NCI-H1694 treated with DMSO at 0.1 percent for 48 hours (cell line): ENCODE measurements at regions not wholly inside any gene's neighbourhood (a gene's known extent, or its start where the extent isn't known, plus 50 kb on each side); places are given as distances from the start of the nearest gene placed in this dataset.

ENCODE experiments used
- DNase-seq: peaks from one replicate; lab custom pipeline; 2025; lab: John Stamatoyannopoulos, UW

DNA sequence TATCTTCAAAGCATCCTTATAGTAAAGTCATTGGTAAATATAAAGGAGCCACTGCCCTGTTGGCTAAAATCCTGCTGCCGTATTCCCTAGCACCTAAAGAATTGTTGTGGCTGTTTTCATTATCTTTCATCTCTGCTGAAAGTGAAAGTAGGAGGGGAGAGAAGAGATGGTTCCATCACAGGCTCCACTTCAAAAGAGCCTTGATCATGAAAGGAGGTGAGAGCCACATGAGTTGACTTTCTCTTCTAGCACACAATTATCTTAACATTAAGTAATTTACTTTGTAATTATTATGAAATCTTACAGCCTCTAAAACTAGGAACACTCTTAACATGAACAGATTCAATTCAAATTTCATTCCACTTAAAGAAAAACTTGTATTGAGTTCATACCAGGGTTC, 1050.9 kb upstream of the LRRTM1 start:
- no peak for DNase-seq

DNA sequence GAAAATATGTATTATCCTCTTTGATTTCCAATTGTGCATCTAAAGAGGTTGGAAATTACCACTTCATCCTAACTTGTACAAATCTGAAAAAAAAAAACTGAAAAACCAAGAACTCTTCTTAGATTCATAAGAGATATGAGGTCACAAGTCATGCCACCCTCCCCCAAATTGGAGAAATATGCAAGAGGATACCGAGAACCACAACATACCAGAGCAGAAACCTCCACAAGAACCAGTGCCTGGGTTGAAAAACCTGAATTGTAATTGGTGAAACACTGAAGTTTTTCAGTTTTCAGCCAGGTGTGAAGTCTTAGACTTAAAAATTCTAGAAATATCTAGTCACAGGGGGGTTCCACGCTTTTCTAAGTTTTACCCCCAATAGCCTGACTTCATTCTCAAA, 1029.5 kb upstream of the LRRTM1 start:
- DNase-seq, result no peak

DNA sequence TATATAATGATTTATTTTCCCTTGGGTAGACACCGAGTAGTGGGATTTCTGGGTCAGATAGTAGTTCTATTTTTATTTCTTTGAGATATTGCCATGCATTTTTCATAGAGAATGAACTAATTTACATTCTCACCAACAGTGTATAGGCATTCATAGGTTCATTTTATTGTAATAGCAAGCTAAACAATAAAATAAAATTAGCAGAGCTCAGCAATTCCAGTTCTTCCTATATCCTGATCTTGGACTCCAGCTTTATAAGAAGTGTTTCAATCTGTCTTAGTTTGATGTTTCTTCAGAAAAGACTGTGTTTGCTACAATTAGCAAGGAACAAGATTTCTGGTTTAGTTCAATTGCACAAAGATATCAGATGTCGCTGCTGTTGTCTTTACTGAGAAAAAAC, 1024.4 kb upstream of the LRRTM1 start:
- DNase-seq, result no peak

DNA sequence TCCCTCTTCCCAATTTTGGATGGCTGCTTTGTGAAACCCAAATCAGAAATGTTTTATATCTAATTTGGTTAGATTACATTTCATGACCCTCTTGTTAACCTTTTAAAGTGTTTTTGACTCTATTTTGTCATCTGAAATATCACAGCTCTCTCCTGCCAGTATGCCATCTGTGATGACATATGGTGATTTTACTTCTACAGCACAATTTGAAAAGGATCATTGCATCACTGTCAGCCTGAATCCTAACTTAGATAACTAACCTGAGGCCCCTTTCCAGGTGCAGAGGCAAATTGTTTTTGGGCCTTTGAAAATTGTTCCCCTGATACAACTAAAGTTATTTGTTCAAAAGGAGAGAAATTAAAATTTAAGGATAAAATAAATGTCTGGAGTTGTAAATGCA, 1023.4 kb upstream of the LRRTM1 start:
- DNase-seq, result peak; percentile 83

DNA sequence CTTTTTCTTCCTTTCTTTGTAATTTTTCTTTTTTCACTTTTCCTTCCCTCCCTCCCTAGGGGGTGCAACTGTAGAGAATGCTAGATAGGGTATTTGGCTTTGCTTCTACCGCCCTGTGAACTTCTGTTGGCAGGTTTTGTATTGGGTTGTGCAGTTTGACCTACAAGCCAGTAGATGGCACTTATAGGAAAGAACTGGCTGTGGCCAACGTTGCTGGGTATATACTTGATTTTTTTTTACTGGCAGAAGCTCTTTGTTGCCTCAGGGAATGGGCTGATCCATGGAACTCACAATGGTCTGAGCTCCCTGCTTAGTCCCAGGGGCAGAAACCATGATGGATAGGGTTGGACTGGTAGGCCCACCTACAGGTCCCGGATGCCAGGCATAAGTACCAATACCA, 1019.5 kb upstream of the LRRTM1 start:
- peak; percentile 26 for DNase-seq

DNA sequence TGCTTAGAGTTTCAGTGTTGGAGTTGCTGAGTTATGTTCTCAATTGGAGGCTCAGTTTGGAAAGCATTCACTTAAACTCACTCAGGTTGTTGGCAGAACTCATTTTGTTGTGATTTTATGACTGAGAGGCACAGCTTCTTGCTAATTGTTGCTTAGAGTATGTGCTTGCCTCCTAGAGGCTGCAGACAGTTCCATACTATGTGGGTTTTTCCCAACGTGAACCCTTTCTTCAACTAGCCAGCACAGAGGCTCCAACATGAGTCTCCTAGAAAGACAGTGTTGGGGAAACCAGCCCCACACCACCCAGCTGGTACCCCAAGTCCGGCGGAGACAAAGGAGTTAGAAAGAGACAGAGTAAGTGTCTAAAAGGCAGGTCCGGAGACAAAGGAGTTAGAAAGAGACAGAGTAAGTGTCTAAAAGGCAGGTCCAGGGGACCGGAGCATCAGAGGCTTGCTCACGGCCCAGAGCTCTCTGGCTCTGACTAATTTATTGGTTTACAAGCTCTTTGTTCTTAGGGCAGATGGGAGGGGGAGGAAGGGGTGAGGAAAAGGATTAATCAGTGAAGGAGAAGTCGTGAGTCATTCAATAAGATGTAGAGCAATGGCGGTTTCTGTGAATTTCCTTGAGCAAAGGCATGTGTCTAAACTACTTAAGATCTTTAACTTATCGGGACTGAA, 999.7 kb upstream of the LRRTM1 start:
- DNase-seq, result no peak

DNA sequence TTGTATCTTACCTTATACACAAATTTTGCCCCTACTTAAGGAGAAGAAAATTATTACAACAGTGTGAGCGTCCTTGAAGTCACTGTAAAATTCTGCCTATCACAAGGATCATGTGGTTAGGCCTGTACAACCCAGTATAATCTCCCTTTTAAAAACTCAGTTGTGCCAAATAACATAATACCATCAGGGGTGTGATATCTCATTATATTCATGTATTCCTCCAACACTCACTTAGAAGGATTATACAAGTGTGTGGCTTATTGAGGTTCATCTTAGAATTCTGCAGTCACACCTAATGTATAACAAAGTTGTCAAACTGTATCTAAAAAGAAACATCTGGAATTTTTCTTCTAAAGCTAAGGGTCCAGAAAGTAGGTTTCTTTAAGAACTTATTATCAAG, 998.8 kb upstream of the LRRTM1 start:
- no peak for DNase-seq

DNA sequence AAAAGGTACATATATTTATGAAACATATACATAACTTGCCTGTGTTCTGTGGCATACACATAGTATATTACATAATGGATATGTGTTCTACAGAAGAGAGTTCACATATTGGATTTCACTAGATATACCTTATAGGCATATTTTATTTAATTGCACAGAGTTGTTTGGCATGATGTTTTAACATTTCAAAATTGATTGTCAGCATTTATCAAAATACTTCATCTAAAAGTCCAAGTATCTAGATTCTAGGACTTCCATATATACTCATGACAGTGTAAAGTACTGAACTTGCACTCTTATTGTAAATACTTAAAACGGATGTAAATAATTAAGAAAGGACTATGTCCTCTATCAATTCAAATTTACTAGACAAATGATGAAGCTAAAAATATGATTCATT, 995.3 kb upstream of the LRRTM1 start:
- no peak for DNase-seq

DNA sequence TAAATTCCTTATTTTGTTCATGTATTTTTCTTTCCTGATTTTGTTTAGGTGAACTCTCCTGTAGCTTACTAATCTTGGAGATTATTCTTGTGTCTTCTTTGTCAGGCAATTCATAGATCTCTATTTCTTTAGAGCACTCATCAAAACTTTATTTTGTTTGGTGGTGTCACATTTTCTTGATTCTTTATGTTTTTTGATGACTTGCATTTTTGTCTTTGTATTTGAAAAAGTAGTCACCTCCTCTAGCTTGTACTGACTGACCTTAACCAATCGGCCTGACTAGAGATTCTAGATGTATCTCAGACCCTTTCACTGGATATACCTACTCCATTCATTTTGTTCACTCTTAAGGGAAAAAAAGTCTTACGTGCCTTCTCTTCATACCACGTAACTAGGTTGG, 986.3 kb upstream of the LRRTM1 start:
- DNase-seq, result no peak

DNA sequence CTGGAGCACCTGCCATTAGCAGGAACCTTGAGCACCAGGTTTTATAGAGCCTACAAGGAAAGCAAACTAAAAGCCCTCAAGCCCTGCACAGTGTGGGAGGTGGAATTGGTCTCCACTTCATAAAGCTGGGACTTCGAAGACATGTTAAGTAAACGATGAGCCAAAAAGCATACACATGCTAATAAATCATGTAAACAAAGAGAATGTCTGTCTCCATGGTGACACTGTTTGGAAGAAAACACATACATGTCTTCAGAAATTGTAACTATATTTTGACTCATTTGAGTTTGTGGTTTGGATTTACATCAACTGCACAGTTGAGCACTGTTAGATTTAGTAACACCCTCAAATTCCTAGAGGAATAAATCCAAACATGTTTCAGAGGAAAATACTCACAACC, 978.5 kb upstream of the LRRTM1 start:
- no peak for DNase-seq

DNA sequence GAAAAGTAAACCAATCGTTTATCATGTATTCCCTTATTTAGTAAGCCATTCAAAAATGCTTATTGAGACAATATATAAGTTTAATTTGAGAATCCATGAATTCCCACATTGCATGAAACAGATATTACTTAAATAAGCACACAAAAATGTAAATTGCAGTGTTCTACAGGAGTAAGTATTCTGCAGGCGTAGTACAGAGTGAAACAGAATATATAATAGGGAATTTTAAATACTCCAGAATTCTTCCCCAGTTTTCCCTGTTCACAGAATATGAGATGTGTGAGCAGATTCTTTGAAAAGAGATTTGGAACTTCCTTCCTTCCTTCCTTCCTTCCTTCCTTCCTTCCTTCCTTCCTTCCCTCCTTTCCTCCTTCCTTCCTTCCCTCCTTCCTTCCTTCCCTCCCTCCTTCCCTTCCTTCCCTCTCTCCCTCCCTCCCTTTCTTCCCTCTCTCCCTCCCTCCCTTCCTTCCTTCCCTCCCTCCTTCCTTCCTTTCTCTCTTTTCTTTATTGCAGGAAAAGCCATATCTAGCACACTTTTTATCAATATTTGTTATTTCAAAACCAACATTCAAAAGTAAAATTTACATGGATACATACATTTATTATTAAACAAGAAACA, 977.7 kb upstream of the LRRTM1 start:
- no peak for DNase-seq

DNA sequence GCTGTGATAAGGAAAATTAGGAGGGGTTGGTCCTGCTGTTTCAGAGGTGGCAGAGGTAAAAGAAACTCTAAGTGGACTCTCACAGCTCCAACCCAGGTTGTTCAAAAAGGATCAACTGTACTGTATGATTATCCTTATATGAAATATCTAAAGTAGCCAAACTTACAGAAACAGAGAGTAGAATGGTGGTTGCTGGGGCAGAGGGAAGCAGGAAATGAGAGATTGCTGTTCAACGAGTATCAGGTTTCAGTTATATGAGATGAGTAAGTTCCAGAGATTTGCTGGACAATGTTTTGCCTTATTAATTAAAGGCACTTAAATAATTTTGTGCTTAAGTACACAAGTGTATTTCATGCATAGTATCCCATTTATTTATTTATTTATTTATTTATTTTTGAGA, 972.0 kb upstream of the LRRTM1 start:
- DNase-seq, result no peak

DNA sequence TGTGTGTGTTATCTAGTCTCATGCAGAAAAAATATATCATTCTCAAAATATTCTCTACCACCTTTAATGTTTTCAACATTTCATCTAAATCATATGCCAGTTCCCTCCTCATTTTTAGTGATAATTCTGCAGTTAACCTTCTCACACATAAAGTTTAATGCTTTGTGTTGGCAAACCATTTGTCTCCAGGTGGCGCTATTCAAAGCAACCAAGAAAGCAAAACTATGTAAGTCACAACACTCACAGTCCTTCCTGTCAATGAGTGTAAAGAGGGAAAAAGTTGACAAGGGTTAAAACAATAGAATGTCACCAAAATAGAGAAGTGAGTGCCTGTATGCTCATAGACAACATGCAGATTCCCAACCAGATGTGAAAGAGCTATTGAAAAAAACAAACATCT, 961.6 kb upstream of the LRRTM1 start:
- DNase-seq, result no peak

DNA sequence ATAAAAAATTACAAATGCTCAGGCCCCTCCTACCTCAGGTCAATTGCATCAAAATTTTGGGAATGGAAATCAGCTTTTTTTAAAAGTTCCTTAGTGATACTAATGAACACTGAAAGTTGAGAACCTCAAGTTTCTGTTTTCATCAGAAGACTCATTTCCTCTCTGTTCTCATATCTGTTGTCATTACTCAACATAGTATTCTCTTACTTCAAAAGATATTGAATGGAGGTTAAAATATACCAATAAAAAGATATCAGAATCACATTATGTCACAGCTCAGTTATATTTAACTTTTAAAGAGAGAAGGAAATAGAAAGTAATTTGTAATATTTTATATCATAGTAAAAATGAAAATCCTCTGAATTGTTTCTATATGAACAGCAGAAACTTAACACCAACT, 959.4 kb upstream of the LRRTM1 start:
- no peak for DNase-seq

DNA sequence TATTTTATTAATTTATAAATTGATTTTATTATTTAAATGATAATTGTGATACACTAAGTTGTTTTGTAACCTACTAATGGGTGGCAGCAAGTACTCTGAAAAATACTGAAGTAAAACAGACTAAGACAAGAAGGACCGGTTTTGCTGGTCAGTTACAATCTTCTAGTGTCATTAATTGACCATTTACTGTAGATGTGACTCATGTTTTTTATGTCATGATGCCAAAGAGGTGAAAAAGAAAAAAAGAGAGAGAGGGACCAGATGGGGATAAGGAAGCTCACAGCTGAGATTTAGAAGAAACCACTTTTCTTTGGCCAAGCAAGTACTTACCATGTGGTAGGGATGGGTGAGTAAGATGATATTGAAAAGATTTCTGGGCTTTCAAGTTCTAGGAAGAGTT, 955.8 kb upstream of the LRRTM1 start:
- DNase-seq, result no peak

DNA sequence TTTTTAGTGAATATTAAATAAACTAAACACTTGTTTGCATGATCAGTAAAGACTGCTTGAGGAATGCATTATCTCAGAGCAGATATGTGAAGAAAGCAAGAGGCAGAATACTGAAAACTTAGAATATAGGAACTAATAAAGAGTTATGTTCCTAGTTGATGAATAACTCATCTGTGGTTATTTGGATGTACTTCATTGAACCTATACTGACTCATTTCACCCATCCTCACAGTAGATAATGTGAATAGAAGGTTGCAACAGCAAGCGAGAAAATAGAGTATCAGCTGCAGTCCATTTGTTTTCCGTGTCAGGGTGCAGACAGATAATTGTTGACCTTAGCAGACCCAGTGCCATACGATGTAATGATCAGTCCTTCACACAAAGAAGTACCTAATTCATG, 945.7 kb upstream of the LRRTM1 start:
- no peak for DNase-seq

DNA sequence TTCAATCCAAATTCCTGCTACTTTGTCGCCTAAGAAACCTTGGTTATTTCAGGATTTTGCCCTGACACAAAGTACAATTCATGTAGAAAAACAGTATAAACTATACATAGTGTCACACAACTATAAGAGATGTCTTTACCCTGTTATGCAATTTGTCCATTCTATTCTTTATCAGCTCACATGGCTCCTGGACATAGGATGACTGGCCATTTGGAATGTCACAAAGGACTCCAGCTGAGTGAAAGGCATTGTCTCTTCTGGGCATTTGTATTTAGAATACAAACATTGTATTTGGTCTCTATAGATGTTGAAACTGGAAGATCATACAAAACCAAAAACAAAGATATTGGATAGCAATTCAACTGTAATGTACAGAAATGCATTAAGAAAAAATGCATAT, 944.6 kb upstream of the LRRTM1 start:
- no peak for DNase-seq

DNA sequence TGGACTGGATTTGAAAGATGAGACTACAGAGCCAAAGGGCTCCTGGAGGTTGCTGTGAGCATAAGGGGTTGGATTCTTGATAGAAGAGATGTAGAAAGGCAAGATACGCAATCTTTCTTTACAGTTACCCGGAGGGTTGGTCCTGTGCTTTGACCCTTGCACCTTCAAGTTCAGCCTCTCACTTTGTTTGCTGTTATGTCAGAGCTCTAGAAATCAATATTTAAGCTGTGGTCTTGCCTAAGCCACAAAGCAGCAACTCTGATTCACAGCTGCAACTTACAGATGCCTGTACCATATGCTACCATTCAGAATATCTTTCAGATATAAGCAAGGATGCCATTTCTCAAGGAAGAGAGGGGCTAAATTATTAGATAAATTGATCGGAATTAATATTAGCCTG, 943.1 kb upstream of the LRRTM1 start:
- no peak for DNase-seq

DNA sequence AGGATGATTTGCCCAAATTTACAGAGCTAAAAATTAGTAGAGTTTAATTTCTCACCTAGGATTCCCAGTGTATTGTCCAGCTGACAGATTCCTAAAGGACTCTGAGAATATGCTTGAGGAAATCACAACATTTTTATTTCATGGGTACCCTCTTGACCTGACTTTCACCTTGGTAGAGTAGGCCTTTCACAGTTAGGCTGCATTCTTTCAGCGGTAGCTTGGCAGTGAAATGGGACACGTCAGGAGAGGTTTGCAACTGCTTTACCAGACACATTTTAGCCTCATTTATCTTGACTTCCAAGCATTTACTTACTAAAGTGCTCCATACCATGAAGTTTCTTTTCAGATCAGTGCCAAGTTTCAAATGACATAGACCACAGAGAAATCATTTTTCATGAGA, 937.9 kb upstream of the LRRTM1 start:
- no peak for DNase-seq

DNA sequence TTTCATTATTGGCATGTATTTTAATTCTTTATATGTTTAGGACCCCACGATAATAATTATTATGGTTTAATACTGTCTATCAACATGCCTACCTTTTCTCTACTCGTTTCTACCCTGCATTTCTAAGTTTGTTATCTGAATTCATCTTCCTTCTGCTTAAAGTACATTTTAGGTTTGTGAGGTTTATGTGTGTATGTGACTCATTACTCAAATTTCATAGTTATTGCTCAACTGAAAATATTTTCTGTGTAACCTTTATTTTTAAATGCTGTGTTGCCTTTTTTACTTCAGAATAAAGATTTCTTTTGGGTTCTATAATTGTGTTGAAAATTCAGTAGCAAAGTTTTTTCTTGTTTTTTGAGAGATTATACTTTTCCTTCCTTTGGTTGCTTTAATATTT, 933.9 kb upstream of the LRRTM1 start:
- no peak for DNase-seq

DNA sequence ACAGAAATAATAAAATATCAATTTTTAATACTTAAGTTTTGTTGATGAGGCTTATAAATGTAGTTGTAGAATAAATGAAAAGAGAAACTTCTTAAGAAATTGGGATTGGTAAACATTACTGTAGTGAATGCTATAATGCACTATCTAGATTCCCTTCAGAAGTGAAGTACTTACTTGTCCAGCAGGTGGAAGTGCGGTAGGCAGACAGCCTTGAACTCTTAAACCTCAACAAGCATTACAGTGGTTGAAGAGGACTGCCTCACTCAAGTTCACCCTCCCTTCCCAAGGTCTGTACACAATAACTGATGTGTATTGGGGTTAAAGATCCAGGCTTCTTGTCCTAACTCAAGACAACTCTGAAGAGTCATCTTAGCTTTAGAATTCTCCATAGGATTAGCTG, 931.0 kb upstream of the LRRTM1 start:
- no peak for DNase-seq

DNA sequence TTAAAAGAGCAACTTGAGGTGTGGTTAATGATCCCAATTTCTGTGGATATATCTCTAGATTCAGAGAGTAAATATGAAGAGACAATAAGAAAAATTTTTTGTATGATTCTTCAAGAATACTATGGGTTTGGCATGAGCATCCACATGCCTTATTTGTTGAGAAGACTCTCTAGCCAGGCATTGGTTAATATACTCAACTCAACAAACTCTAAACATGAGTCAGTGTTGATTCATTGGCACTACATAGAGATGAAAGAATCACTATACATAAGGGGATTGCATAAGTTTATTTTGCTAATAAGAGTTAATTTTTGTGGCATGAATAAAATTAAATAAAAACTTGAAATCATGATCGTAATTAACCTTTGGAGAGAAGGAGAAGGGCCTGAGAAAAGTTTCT, 930.2 kb upstream of the LRRTM1 start:
- DNase-seq, result no peak

DNA sequence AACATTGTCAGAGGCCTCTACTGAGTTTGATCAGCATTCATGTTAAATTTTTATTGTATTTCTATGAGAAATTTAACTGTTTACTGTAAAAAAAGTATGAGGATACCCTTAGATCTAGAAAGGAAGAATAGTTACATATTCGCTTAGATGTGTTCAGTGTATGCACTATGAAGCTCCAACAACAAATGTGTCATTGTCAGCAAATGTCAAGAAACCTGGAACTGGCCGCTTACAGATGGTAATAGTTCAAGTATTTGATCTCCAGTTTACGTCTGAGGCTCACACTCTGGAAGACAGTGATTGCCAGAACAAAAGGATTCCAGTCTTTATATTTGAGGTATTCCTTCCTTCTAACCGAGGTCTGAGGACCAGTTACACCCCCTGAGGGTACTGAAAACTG, 921.2 kb upstream of the LRRTM1 start:
- no peak for DNase-seq

DNA sequence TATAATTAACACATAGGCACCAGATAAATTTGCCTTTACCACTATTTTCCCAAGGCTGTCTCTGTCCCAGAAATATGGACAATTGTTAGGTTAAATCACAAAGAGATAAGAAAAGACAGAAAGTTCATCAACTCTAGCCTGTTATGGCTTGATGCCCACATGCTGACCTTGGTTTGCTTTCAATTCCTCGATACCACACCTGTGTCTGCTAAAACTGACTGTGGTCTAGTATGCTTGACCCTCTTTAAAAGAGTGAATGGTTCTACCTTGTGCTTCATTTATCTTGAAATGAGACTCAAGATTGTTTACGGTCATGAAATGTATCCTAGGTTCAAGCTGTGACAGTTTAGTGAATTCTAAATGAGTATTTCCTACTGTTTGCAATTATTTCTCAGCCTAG, 909.0 kb upstream of the LRRTM1 start:
- DNase-seq, result no peak
